GM12872 (cell line): ENCODE measurements at regions not wholly inside any gene's neighbourhood (a gene's known extent, or its start where the extent isn't known, plus 50 kb on each side); places are given as distances from the start of the nearest gene placed in this dataset.

Experiments used
- TF ChIP-seq, protein P1 (sequence below): IDR thresholded peaks from 3 replicates; pipeline ENCODE4 v1.5.1; 2011; ENCODE audit warnings: low read depth, mild to moderate bottlenecking, low read length, moderate library complexity; ENCODE audit not compliant: insufficient read depth

DNA sequence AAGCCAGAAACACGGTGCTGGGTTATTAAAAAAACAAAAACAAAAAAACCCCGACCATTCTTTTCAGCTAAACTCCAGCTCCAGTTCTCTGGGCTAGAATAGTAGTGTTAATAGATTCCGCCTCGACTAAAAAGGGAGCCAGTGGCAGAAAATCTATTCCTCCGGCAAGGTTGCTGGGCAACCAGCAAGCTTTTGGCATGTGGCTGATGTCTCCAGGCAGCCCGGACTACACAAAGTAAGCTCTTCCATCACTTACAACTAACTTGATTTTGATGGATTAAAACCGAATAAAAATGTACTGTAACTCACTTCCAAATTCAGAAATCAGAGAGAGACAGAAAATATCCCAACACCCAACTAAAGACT, 126.4 kb upstream of the FOXN3 start:
- TF ChIP-seq, protein P1, sequence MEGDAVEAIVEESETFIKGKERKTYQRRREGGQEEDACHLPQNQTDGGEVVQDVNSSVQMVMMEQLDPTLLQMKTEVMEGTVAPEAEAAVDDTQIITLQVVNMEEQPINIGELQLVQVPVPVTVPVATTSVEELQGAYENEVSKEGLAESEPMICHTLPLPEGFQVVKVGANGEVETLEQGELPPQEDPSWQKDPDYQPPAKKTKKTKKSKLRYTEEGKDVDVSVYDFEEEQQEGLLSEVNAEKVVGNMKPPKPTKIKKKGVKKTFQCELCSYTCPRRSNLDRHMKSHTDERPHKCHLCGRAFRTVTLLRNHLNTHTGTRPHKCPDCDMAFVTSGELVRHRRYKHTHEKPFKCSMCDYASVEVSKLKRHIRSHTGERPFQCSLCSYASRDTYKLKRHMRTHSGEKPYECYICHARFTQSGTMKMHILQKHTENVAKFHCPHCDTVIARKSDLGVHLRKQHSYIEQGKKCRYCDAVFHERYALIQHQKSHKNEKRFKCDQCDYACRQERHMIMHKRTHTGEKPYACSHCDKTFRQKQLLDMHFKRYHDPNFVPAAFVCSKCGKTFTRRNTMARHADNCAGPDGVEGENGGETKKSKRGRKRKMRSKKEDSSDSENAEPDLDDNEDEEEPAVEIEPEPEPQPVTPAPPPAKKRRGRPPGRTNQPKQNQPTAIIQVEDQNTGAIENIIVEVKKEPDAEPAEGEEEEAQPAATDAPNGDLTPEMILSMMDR, result no peak

DNA sequence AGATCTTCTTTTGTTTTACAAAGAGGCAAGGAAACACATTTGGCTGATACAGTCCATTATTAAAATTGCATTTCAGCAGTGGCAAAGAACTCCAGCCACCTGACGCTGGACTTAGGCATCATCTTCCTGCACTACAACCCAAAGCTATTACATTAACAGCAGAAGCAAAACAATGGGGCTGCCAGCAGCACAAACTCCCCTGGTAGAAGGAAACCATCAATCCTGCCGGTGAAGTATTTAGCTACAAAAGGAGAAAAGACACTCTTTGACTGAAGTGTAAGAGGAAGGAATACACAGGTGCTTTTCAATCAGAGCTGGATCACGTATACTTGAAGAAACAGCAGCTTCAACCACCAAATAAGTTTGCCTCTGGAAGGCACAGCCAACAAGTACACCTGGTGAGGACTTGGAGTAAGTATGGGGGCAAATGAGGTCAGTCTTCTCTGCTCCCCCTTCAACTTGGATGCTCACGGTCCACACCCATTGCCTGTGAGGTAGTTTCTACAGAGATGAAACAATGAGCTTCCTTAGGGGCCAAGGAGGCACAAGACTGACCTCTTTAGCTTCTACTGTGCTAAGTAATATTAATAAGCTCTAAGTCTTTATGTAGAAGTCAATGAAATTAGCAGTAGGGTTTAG, 125.9 kb upstream of the FOXN3 start:
- TF ChIP-seq, protein P1, result no peak

DNA sequence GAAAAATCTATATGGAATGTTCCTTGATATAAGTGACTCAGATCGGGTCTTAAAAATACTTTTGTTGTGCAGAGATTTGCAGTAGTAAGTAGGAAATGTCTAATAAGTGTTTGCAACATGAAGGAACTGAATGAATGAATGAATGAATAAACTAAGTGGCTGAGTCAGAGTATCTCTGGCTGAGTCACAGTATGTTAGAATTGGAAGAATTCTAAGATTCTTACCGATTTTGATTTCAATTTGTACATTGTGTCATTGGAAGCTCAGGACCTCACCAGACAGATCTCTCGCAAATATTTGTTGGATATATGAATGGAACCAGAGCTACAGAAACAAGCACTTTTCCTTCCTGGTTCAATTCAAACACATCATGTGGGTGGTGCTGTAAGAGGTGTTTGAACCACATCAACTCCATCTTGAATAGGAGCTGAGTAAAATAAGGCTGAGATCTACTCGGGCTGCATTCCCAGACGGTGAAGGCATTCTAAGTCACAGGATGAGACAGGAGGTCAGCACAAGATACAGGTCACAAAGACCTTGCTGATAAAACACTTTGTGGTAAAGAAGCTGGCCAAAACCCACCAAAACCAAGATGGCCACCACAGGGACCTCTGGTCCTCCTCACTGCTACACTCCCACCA, 123.9 kb upstream of the FOXN3 start:
- TF ChIP-seq, protein P1, result no peak

DNA sequence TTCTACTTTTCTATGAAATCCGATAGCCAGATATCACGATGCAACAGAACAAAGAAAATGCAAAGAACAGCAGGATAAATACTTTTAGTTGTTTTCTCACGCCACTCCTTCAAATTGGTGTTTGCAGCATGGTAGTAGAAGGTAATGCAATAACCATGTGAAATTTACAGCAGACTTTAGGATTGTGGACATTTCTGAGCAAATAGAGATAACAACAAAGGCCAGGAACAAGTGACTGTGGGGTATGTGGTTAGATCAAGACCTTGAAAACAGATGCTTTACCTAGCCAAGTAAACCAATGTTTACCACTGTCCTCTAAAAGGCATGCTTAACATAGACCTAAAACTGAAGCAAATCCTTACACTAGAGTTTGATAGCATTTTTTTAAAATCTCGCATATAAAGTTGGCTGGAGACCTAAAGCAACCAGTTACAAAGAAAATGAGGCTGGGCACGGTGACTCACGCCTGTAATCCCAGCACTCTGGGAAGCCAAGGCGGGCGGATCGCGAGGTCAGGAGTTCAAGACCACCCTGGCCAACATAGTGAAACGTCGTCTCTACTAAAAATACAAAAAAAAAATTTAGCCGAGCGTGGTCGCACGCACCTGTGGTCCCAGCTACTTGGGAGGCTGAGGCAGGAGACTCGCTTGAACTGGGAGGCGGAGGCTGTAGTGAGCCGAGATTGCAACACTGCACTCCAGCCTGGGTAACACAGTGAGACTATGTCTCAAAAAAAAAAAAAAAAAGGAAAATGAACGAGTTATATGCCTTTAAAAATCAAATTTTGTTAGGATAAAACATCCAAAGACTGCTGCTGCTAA, 123.2 kb upstream of the FOXN3 start:
- TF ChIP-seq, protein P1, result no peak

DNA sequence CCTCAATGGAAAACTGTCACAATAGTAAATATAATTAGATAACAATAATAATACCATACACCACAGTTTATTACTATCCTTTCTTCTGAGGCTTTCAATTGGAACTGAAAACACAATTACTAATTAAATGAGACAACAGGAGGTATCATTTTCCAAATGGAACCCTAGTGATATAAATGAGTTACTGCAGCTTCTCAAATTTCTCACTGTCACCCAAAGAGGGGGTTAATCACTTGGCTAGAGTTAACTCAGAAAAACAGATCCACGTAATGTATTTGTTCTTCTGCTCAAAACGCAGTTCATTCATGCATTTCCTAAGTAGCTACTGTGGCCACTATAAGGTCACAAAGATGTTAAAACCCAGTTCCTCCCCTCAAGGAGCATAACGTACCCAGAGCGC, 120.9 kb upstream of the FOXN3 start:
- TF ChIP-seq, protein P1, result peak; percentile 20; the same call in 1 of the 3 replicates

DNA sequence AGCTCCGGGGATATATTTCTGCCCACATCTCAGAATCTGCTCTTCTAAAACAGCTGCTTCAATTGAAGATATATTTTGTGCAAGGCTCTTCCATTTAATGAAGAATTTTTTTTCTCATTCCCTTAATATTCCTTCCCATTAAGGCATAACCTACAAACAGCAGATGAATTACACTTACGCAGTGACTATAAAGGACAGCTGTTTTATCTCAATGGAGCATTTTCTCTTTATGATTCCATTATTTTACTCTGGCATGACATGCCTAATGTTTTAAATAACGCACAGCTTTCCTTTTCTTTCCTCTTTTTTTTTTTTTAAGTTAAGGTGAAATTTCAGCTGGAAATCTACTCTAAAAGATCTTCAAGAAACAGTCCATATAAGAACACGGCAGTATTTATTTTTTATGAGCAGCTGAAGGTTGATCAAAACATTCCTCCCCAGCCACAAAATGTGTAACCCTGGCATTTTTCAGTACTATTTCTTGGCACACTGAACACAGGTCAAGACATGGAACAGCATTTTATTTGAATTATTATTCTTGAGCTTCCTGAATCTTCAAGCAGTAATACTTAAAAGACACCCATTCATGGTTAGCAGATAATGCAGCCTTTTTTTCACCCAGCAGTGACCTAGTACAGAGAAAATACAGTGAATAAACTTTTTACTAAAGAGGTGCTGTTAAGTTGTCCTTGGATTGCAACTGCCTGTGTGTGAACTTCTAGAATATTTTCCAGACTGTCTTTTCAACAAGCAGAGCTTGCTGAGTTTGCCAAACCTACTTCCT, 118.1 kb upstream of the FOXN3 start:
- TF ChIP-seq, protein P1, result no peak

DNA sequence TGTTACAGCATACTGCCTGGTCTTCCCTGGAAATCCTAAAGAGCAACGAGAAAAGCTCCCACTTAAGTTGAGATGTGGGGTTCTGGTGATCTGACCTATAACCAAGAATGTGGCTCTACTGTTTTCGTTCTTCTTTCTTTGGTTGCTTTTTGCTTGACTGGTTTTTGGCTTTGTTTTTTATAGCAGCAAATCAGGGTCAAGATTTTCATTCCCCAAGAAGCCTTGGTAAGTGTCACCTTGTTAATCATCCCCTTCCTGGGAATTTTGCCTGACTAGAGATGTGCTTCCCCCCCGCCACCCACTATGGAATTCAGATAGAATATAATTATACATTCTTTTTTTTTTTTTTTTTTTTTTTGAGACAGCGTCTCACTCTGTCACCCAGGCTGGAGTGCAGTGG, 116.7 kb upstream of the FOXN3 start:
- TF ChIP-seq, protein P1, result no peak
